PFSK-1 (cell line): ENCODE measurements at regions not wholly inside any gene's neighbourhood (a gene's known extent, or its start where the extent isn't known, plus 50 kb on each side); places are given as distances from the start of the nearest gene placed in this dataset.

ENCODE experiments used
- FOXP2 ChIP-seq: optimal IDR thresholded peaks from 2 replicates; pipeline ENCODE3; 2011; ENCODE audit warnings: borderline replicate concordance, control low read depth, inconsistent platforms; ENCODE audit not compliant: insufficient read depth; ENCODE audit errors: extremely low read length, extremely low read depth
- POLR2AphosphoS5 ChIP-seq: IDR thresholded peaks from 2 replicates; pipeline ENCODE4 v1.6.1; 2012; ENCODE audit warnings: low read depth, mild to moderate bottlenecking, control low read depth, low read length, moderate library complexity
- REST ChIP-seq, 2 experiments: IDR thresholded peaks; 2 replicates each; pipeline versions ENCODE4 v1.6.1 to v1.8.0; 2011 to 2012; ENCODE audit warnings: low read depth in 2 of 2, low read length in 2 of 2, control low read depth in 1 of 2, inconsistent platforms in 1 of 2, mild to moderate bottlenecking in 1 of 2, moderate library complexity in 1 of 2; ENCODE audit not compliant: insufficient read depth in 1 of 2
- SIN3A ChIP-seq: IDR thresholded peaks from 2 replicates; pipeline ENCODE4 v1.6.1; 2012; ENCODE audit warnings: mild to moderate bottlenecking, low read length, moderate library complexity, borderline replicate concordance; ENCODE audit not compliant: insufficient read depth
- TAF1 ChIP-seq: IDR thresholded peaks from 2 replicates; pipeline ENCODE4 v1.6.1; 2012; ENCODE audit warnings: low read length, control low read depth, borderline replicate concordance; ENCODE audit not compliant: insufficient read depth

- TF ChIP-seq TAF1 (no peak), SIN3A (no peak), POLR2AphosphoS5 (no peak), FOXP2 (no peak), REST (IDR thresholded peaks at IDR 0.05; ENCODE audit: insufficient read depth in 1 of 2, low read depth in 2 of 2, low read length in 2 of 2) (no peak)
These were observed 569.4 kb downstream of the PCDH18 start for GRCh38 chr4:136962868-136963267.

GRCh38 chr4:136946307-136946907, 585.9 kb downstream of the PCDH18 start:
- no peak for TF ChIP-seq POLR2AphosphoS5

GRCh38 chr4:136939781-136940180, 592.5 kb downstream of the PCDH18 start:
- no peak for TF ChIP-seq POLR2AphosphoS5
- no peak for TF ChIP-seq SIN3A
- no peak for TF ChIP-seq FOXP2
- no peak for TF ChIP-seq REST (IDR thresholded peaks at IDR 0.05; ENCODE audit: insufficient read depth in 1 of 2, low read depth in 2 of 2, low read length in 2 of 2)
- no peak for TF ChIP-seq TAF1

- no peak for TF ChIP-seq TAF1
- TF ChIP-seq POLR2AphosphoS5, result no peak
- no peak for TF ChIP-seq FOXP2
- TF ChIP-seq REST (IDR thresholded peaks at IDR 0.05; ENCODE audit: insufficient read depth in 1 of 2, low read depth in 2 of 2, low read length in 2 of 2), result no peak
- TF ChIP-seq SIN3A, result no peak
These were observed 596.4 kb downstream of the PCDH18 start for GRCh38 chr4:136935871-136936270.

- TF ChIP-seq FOXP2 (no peak), POLR2AphosphoS5 (no peak), SIN3A (no peak), TAF1 (no peak), REST (IDR thresholded peaks at IDR 0.05; ENCODE audit: insufficient read depth in 1 of 2, low read depth in 2 of 2, low read length in 2 of 2) (no peak)
These were observed 597.0 kb downstream of the PCDH18 start for GRCh38 chr4:136935305-136935704.
